Esophagus muscularis mucosa (tissue), 4 donors: ENCODE measurements at regions not wholly inside any gene's neighbourhood (a gene's known extent, or its start where the extent isn't known, plus 50 kb on each side); places are given as distances from the start of the nearest gene placed in this dataset.

Source experiments
- EP300 ChIP-seq: sonication (generic); formaldehyde crosslinking; IDR thresholded peaks from one replicate; pipeline ENCODE4 v1.6.1; 2017; ENCODE audit warnings: antibody characterized with exemption
- POLR2A ChIP-seq: fragments of 450-650 bp; IDR thresholded peaks from one replicate; pipeline ENCODE4 v1.6.1; 2017; ENCODE audit warnings: antibody characterized with exemption, moderate library complexity, mild to moderate bottlenecking, low read depth
- POLR2AphosphoS5 ChIP-seq, 2 donors: sonication (generic); formaldehyde crosslinking; IDR thresholded peaks; one replicate each; pipeline ENCODE4 v1.6.1; 2017; ENCODE audit warnings: antibody characterized with exemption in 2 of 2
- TF ChIP-seq, protein P1 (sequence below), 3 experiments: fragments of 200-600 bp in 2 of 3; fragments of 450-650 bp in 1 of 3; sonication (generic) in 2 of 3; IDR thresholded peaks; one replicate each; pipeline ENCODE4 v1.5.1; 2017 to 2019; ENCODE audit warnings: antibody characterized with exemption in 3 of 3, mild to moderate bottlenecking in 2 of 3, moderate library complexity in 1 of 3

GRCh38 chr10:10456856-10457255 is 560.8 kb upstream of the CELF2 start:
- TF ChIP-seq POLR2A (no peak), EP300 (no peak), POLR2AphosphoS5 (IDR thresholded peaks at IDR 0.05) (no peak)
- TF ChIP-seq, protein P1, sequence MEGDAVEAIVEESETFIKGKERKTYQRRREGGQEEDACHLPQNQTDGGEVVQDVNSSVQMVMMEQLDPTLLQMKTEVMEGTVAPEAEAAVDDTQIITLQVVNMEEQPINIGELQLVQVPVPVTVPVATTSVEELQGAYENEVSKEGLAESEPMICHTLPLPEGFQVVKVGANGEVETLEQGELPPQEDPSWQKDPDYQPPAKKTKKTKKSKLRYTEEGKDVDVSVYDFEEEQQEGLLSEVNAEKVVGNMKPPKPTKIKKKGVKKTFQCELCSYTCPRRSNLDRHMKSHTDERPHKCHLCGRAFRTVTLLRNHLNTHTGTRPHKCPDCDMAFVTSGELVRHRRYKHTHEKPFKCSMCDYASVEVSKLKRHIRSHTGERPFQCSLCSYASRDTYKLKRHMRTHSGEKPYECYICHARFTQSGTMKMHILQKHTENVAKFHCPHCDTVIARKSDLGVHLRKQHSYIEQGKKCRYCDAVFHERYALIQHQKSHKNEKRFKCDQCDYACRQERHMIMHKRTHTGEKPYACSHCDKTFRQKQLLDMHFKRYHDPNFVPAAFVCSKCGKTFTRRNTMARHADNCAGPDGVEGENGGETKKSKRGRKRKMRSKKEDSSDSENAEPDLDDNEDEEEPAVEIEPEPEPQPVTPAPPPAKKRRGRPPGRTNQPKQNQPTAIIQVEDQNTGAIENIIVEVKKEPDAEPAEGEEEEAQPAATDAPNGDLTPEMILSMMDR (IDR thresholded peaks at IDR 0.05) = no peak
